Sigmoid colon (tissue), 6 donors: ENCODE measurements at regions not wholly inside any gene's neighbourhood (a gene's known extent, or its start where the extent isn't known, plus 50 kb on each side); places are given as distances from the start of the nearest gene placed in this dataset.

Source experiments
- DNase-seq: peaks from one replicate; pipeline ENCODE4 v3.0.0-alpha.2; 2019
- H3K27ac ChIP-seq, 4 donors: fragments of 200-600 bp; sonication (generic); one replicate each; pipeline ENCODE4 v1.5.1; 2016 to 2019; ENCODE audit warnings: mild to moderate bottlenecking in 1 of 4
- H3K27me3 ChIP-seq, 3 donors: fragments of 200-600 bp; sonication (generic); one replicate each; pipeline ENCODE4 v1.5.1; 2019; ENCODE audit warnings: mild to moderate bottlenecking in 1 of 3
- H3K36me3 ChIP-seq, 4 donors: fragments of 200-600 bp; sonication (generic); one replicate each; pipeline ENCODE4 v1.5.1; 2016 to 2019
- H3K4me1 ChIP-seq, 4 donors: fragments of 200-600 bp; sonication (generic); one replicate each; pipeline ENCODE4 v1.5.1; 2017 to 2019
- H3K4me3 ChIP-seq, 4 donors: fragments of 200-600 bp; sonication (generic); one replicate each; pipeline ENCODE4 v1.5.1; 2017 to 2019; ENCODE audit warnings: mild to moderate bottlenecking in 2 of 4, moderate library complexity in 1 of 4
- H3K9me3 ChIP-seq, 4 donors: fragments of 200-600 bp in 3 of 4; sonication (generic) in 3 of 4; one replicate each; pipeline versions ENCODE4 v1.5.1 to v1.6.1; 2013 to 2019
- EP300 ChIP-seq, 4 donors: sonication (generic); formaldehyde crosslinking; IDR thresholded peaks; one replicate each; pipeline ENCODE4 v1.6.1; 2017; ENCODE audit warnings: antibody characterized with exemption in 4 of 4
- POLR2A ChIP-seq, 2 donors: fragments of 450-650 bp; IDR thresholded peaks; one replicate each; pipeline ENCODE4 v1.6.1; 2016; ENCODE audit warnings: antibody characterized with exemption in 2 of 2, mild to moderate bottlenecking in 2 of 2, moderate library complexity in 2 of 2
- POLR2AphosphoS5 ChIP-seq, 4 donors: sonication (generic); formaldehyde crosslinking; IDR thresholded peaks; one replicate each; pipeline ENCODE4 v1.6.1; 2017; ENCODE audit warnings: antibody characterized with exemption in 4 of 4
- WGBS, 2 donors: extraction: QIAGEN DNeasy Blood & Tissue Kit; methylation state at CpG; one replicate each; pipeline ENCODE4 v1.1.7; 2013; 5-methylcytosine and 5-hydroxymethylcytosine counted together
- intact Hi-C: fragments of 100-400 bp; cut with DNase I; formaldehyde crosslinking; loops from one replicate; pipeline ENCODE4 v1.15.1; 2023
- TF ChIP-seq, protein P1 (sequence below), 4 experiments: fragments of 450-650 bp in 3 of 4; fragments of 200-600 bp in 1 of 4; IDR thresholded peaks; one replicate each; pipeline ENCODE4 v1.5.1; 2016 to 2019; ENCODE audit warnings: antibody characterized with exemption in 4 of 4, mild to moderate bottlenecking in 3 of 4, moderate library complexity in 2 of 4
- donor health status: healthy with polysubstance abuse.
- donor health status: healthy.

DNA sequence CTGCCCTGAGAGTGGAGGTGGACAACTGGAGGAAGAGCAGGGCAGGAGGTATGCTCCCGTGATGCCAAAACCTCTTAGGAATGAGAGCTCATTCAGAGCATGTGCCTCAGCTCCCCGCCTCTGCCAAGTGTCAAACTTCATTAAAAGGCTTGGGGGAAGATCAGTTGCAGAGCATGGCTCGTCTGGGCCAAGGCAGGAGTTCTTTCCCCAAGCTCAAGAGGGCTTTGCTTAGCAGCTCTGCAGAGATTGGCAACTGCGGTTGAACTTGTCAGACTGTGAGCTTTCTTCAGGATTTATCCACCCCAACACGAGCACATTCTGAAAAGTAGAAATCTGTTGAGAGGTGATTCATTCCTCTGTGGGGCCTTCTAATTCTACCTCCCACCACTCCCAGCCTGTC, 248.1 kb downstream of the HS3ST3A1 start:
- TF ChIP-seq EP300 (IDR thresholded peaks at IDR 0.05) (peak in 1 of 4 donors; percentile 19), POLR2A (IDR thresholded peaks at IDR 0.05) (no peak), POLR2AphosphoS5 (IDR thresholded peaks at IDR 0.05) (peak in 2 of 4 donors; percentile 33 to 69)
- TF ChIP-seq, protein P1, sequence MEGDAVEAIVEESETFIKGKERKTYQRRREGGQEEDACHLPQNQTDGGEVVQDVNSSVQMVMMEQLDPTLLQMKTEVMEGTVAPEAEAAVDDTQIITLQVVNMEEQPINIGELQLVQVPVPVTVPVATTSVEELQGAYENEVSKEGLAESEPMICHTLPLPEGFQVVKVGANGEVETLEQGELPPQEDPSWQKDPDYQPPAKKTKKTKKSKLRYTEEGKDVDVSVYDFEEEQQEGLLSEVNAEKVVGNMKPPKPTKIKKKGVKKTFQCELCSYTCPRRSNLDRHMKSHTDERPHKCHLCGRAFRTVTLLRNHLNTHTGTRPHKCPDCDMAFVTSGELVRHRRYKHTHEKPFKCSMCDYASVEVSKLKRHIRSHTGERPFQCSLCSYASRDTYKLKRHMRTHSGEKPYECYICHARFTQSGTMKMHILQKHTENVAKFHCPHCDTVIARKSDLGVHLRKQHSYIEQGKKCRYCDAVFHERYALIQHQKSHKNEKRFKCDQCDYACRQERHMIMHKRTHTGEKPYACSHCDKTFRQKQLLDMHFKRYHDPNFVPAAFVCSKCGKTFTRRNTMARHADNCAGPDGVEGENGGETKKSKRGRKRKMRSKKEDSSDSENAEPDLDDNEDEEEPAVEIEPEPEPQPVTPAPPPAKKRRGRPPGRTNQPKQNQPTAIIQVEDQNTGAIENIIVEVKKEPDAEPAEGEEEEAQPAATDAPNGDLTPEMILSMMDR (IDR thresholded peaks at IDR 0.05): no peak
- H3K9me3 ChIP-seq: no peaks in the 10 kb centered on the region
- intact Hi-C loops: no loop called here
- no peaks in the 10 kb centered on the region for H3K36me3 ChIP-seq
- H3K4me3 ChIP-seq: no peak overlapping the region
- H3K27ac ChIP-seq: no peak overlapping the region
- H3K27me3 ChIP-seq: no peaks in the 10 kb centered on the region
- 52 to 67% methylated on average over 5 of the region's 5 CpGs for WGBS, 2 donors
- DNase-seq: peak; percentile 64
- peaks cover 0 to 5% (median 0%) of the 10 kb centered on the region in 4 donors for H3K4me1 ChIP-seq

DNA sequence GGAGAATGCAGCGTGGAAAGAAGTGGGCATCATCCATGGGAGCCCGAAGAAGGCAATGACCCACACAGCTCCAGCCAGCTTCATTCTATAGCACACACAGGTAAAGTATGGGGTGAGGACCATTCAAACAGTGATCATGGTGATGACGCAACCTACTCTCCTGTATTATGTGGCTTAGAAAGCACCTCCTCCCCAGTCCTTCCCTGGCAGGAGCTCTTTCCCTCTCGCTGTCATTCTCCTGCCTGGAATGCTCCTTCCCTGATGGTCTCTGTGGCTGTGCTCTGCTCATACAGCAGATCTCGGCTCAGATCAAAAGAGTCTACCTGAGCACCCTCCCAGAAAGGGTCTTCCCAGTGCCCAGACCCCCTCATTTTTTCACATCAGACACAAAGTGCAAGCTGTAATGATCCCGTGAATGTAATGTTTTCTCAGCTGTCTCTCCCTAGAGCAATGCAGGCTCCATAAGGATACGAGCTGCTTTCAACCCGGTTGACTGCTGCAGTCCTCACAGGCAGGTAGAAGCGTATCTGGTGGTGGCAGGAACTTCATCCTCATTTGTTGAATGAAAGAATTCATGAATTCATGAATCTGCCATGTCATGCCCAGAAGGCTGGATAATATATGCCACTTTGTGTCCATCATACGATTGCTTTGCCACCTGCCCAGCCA, 248.8 kb downstream of the HS3ST3A1 start:
- TF ChIP-seq, protein P1 (IDR thresholded peaks at IDR 0.05): no peak
- no peak for TF ChIP-seq POLR2AphosphoS5 (IDR thresholded peaks at IDR 0.05)
- TF ChIP-seq POLR2A (IDR thresholded peaks at IDR 0.05): no peak
- no peak for TF ChIP-seq EP300 (IDR thresholded peaks at IDR 0.05)
- Histone ChIP-seq H3K27me3 (no peaks in the 10 kb centered on the region), H3K27ac (no peak overlapping the region), H3K36me3 (no peaks in the 10 kb centered on the region), H3K4me1 (peaks cover 0 to 5% (median 0%) of the 10 kb centered on the region in 4 donors), H3K4me3 (no peak overlapping the region), H3K9me3 (no peaks in the 10 kb centered on the region)
- intact Hi-C loops: no loop called here
- WGBS, 2 donors: 72 to 79% methylated on average over 10 of the region's 10 CpGs
- no peak for DNase-seq

DNA sequence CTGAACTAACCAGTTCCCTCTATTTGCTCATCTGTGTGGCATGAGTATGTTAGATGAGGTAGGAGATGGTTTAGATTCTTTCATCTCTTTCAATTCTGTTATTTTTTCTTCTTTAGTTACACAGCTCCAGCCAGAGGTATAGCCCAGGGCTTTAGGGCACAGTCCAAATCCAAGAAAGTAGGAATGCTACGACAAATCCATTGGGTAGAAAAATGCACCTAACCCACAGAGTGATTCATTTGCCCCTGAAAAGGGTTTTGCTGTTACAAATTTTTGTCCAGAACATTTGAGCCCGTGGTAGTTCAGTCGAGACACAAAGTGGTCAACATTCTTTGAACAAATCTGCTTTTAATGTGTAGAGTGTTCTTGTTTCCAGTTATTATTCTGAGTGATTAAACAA, 250.7 kb downstream of the HS3ST3A1 start:
- Histone ChIP-seq H3K4me3 (no peak overlapping the region), H3K4me1 (peaks cover 0 to 5% (median 0%) of the 10 kb centered on the region in 4 donors), H3K27ac (no peak overlapping the region), H3K27me3 (no peaks in the 10 kb centered on the region), H3K9me3 (no peaks in the 10 kb centered on the region), H3K36me3 (no peaks in the 10 kb centered on the region)
- DNase-seq: no peak
- TF ChIP-seq EP300 (IDR thresholded peaks at IDR 0.05) (no peak), POLR2AphosphoS5 (IDR thresholded peaks at IDR 0.05) (no peak), POLR2A (IDR thresholded peaks at IDR 0.05) (no peak)
- TF ChIP-seq, protein P1 (IDR thresholded peaks at IDR 0.05): no peak
- 56 to 73% methylated on average over 3 of the region's 3 CpGs for WGBS, 2 donors
- intact Hi-C loops: no loop called here

DNA sequence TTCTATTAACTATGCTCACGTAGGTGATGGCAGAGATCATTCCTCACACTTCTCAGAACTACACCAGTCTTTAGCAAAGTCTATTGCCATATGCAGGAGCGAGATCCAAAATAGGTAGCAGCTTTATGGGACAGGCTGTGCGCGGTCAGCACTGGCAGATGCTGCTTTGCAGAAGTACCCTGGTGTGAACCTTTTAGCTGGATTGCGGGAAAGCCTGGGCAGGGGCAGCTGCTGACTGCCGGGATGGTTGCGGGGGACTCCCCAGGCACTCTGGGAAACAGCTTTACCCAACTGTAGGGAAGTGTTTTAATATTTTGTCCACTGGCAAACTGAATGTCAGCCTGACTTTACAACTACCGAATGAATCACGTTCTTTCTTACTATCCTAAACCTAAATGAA, 251.3 kb downstream of the HS3ST3A1 start:
- Histone ChIP-seq H3K4me3 (no peak overlapping the region), H3K9me3 (no peaks in the 10 kb centered on the region), H3K4me1 (peaks cover 0 to 5% (median 0%) of the 10 kb centered on the region in 4 donors), H3K36me3 (no peaks in the 10 kb centered on the region), H3K27me3 (no peaks in the 10 kb centered on the region), H3K27ac (no peak overlapping the region)
- no peak for DNase-seq
- WGBS, 2 donors: 90 to 94% methylated on average over 9 of the region's 9 CpGs
- intact Hi-C loops: no loop called here
- TF ChIP-seq, protein P1 (IDR thresholded peaks at IDR 0.05): no peak
- TF ChIP-seq EP300 (IDR thresholded peaks at IDR 0.05) (no peak), POLR2AphosphoS5 (IDR thresholded peaks at IDR 0.05) (no peak), POLR2A (IDR thresholded peaks at IDR 0.05) (no peak)
